Heart left ventricle (tissue), 16 donors: ENCODE measurements at regions not wholly inside any gene's neighbourhood (a gene's known extent, or its start where the extent isn't known, plus 50 kb on each side); places are given as distances from the start of the nearest gene placed in this dataset.
"Not testable (repeated sequence)": the region's sequence is repeated elsewhere in the genome, so short reads cannot be mapped to it uniquely, and the experiment has no call there.

ENCODE experiments used
- ATAC-seq, 4 donors: fragments of 200-7000 bp; cut with Tn5 transposase; one replicate each; pipeline ENCODE4 v1.9.1; 2020 to 2022; ENCODE audit warnings: moderate library complexity in 4 of 4, mild to moderate bottlenecking in 3 of 4, moderate number of reproducible peaks in 1 of 4
- DNase-seq, 5 donors: peaks; one replicate each; pipeline ENCODE4 v3.0.0-alpha.2; 2020
- H3K27ac ChIP-seq, 12 donors: fragments of 200-600 bp; sonication (generic) in 4 of 12; one replicate each; pipeline versions ENCODE4 v1.5.0 to v1.8.0; 2016 to 2022; ENCODE audit warnings: mild to moderate bottlenecking in 2 of 12
- H3K27me3 ChIP-seq, 9 donors: fragments of 200-600 bp; sonication (generic) in 2 of 9; one replicate each; pipeline versions ENCODE4 v1.5.1 to v1.8.0; 2016 to 2022; ENCODE audit warnings: mild to moderate bottlenecking in 3 of 9
- H3K36me3 ChIP-seq, 9 donors: fragments of 200-600 bp; sonication (generic) in 2 of 9; one replicate each; pipeline versions ENCODE4 v1.5.0 to v1.8.0; 2018 to 2022; ENCODE audit warnings: mild to moderate bottlenecking in 2 of 9
- H3K4me1 ChIP-seq, 12 donors: fragments of 200-600 bp; sonication (generic) in 4 of 12; one replicate each; pipeline versions ENCODE4 v1.5.0 to v1.8.0; 2016 to 2022; ENCODE audit warnings: mild to moderate bottlenecking in 3 of 12
- H3K4me3 ChIP-seq, 12 donors: fragments of 200-600 bp; sonication (generic) in 4 of 12; one replicate each; pipeline versions ENCODE4 v1.5.0 to v1.8.0; 2017 to 2022; ENCODE audit warnings: mild to moderate bottlenecking in 9 of 12, moderate library complexity in 4 of 12
- H3K9me3 ChIP-seq, 12 donors: fragments of 200-600 bp; sonication (generic) in 4 of 12; one replicate each; pipeline versions ENCODE4 v1.5.0 to v1.8.0; 2016 to 2022; ENCODE audit warnings: mild to moderate bottlenecking in 1 of 12
- POLR2A ChIP-seq, 2 donors: fragments of 450-650 bp; IDR thresholded peaks; one replicate each; pipeline ENCODE4 v1.6.1; 2017; ENCODE audit warnings: antibody characterized with exemption in 2 of 2, mild to moderate bottlenecking in 2 of 2, moderate library complexity in 2 of 2
- WGBS, 4 donors: extraction: QIAGEN DNeasy Blood & Tissue Kit in 2 of 4; methylation state at CpG; one replicate each; pipeline versions ENCODE4 v1.1.5 to v1.1.7; 2013 to 2018; 5-methylcytosine and 5-hydroxymethylcytosine counted together
- intact Hi-C, 10 donors: fragments of 100-400 bp; cut with DNase I; formaldehyde crosslinking; loops; one replicate each; pipeline versions ENCODE4 v1.11.1 to v1.14.2; 2022
- TF ChIP-seq, protein P1 (sequence below), 12 donors: fragments of 200-600 bp; sonication (generic) in 4 of 12; IDR thresholded peaks; one replicate each; pipeline versions ENCODE4 v1.5.0 to v1.8.0; 2018 to 2022; ENCODE audit warnings: antibody characterized with exemption in 12 of 12, mild to moderate bottlenecking in 5 of 12
- donor health status: ischemic (EF 13 %, LVEDD 7.1; RV severe dilation, severe dysfunction).
- donor health status: healthy with polysubstance abuse.
- donor health status: DM: no; HTN: yes; CAD: no.
- donor health status: DM: no; HTN: no; CAD: no.
- donor health status: ischemic (EF 25% LVEDD 6.9; RV normal size, moderate dysfunction).
- donor health status: ischemic (EF 25% LVEDD 5.7; RV mildly dilated, moderate dysfunction).
- donor health status: healthy.
- donor health status: DM: yes; HTN: yes; CAD: no.
- donor health status: ischemic (EF 35%, LVEDD 5.7; RV mildly dilated, moderate dysfunction).
- donor health status: nonischemic (EF 11% LVEDD 7.7; RV severe dilation, severe dysfunction).
- donor health status: DM: yes; HTN: yes; CAD: no.
- donor health status: PGD.
- donor health status: ischemic (EF 29% LVEDD 5.4; RV normal size, mild dysfunction).
- donor health status: nonischemic (EF 23%, LVEDD 6.1; RV moderate dilation, normal function).

DNA sequence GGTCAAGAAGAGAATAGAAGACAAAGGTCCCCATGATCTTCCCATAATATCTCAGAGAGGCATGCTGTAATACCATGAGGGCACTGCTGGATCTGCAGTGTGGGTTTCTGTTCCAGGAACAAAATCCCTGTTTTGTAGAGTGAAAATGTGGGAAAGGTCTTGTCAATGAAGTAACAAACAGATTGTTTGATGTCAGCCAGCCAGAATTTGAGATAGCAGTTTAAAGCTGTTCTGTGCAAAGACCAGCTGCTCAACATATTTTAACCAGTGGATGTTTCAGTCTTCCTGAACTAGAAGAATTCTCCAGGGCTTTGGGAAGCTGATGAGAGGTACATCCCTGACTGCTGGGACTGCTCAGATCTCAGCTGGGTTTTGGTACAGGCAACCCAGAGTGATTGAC, 1012.5 kb downstream of the DNAJB9 start:
- no peak overlapping the region for H3K4me3 ChIP-seq
- no peak for TF ChIP-seq POLR2A (IDR thresholded peaks at IDR 0.05)
- TF ChIP-seq, protein P1, sequence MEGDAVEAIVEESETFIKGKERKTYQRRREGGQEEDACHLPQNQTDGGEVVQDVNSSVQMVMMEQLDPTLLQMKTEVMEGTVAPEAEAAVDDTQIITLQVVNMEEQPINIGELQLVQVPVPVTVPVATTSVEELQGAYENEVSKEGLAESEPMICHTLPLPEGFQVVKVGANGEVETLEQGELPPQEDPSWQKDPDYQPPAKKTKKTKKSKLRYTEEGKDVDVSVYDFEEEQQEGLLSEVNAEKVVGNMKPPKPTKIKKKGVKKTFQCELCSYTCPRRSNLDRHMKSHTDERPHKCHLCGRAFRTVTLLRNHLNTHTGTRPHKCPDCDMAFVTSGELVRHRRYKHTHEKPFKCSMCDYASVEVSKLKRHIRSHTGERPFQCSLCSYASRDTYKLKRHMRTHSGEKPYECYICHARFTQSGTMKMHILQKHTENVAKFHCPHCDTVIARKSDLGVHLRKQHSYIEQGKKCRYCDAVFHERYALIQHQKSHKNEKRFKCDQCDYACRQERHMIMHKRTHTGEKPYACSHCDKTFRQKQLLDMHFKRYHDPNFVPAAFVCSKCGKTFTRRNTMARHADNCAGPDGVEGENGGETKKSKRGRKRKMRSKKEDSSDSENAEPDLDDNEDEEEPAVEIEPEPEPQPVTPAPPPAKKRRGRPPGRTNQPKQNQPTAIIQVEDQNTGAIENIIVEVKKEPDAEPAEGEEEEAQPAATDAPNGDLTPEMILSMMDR (IDR thresholded peaks at IDR 0.05): no peak
- intact Hi-C loops: no loop called here
- H3K4me1 ChIP-seq: no peaks in the 10 kb centered on the region
- no peaks in the 10 kb centered on the region for H3K36me3 ChIP-seq
- DNase-seq (no peak), ATAC-seq (no peak)
- no peaks in the 10 kb centered on the region for H3K27me3 ChIP-seq
- H3K27ac ChIP-seq: no peak overlapping the region
- H3K9me3 ChIP-seq: peaks cover 0 to 34% (median 7%) of the 10 kb centered on the region in 12 donors

DNA sequence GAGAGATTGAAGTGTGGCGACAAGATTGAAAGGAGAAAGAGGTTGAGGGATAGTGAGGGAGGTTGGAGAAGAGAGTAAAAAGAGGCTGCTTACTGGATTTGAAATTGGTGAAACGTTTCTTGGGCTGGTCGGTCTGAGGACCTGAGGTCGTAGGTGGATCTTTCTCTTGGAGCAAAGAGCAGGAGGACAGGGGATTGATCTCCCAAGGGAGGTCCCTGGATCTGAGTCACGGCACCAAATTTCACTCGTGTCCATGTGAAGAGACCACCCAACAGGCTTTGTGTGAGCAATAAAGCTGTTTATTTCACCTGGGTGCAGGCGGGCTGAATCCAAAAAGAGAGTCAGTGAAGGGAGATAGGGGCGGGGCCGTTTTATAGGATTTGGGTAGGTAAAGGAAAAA, 1027.3 kb downstream of the DNAJB9 start:
- ATAC-seq, H3K4me3 ChIP-seq, H3K36me3 ChIP-seq, DNase-seq, intact Hi-C loops, H3K27ac ChIP-seq, H3K27me3 ChIP-seq, H3K9me3 ChIP-seq, H3K4me1 ChIP-seq: not testable (repeated sequence)
- 73 to 79% (median 78%) methylated on average over 9 of the region's 9 CpGs for WGBS, 4 donors

DNA sequence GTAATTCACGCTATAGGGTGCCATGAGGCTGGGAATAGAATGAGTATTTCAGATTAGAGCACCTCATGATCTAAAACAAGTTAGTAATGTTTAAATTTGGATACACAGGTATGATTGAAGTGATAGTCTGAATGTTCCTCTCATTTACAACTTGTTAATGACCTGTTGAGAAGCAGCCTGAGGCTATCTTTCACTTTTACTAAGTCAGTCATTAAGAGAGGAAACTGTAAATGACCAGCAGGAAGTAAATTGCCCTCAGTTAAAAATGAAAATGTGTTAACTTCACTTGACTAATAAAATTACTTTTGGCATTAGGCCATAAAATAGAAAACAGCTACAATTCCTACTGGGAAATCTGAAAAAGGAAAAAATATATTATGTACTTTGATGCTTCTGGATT, 1042.0 kb downstream of the DNAJB9 start:
- H3K27me3 ChIP-seq: no peaks in the 10 kb centered on the region
- H3K9me3 ChIP-seq: peaks cover 0 to 8% (median 0%) of the 10 kb centered on the region in 12 donors
- TF ChIP-seq, protein P1 (IDR thresholded peaks at IDR 0.05): no peak
- TF ChIP-seq POLR2A (IDR thresholded peaks at IDR 0.05): no peak
- no peak overlapping the region for H3K4me3 ChIP-seq
- WGBS, 4 donors: 90 to 93% (median 92%) methylated on average over 1 of the region's 1 CpG
- DNase-seq (no peak), ATAC-seq (no peak)
- H3K4me1 ChIP-seq: no peaks in the 10 kb centered on the region
- H3K36me3 ChIP-seq: no peaks in the 10 kb centered on the region
- intact Hi-C loops: no loop called here
- no peak overlapping the region for H3K27ac ChIP-seq

DNA sequence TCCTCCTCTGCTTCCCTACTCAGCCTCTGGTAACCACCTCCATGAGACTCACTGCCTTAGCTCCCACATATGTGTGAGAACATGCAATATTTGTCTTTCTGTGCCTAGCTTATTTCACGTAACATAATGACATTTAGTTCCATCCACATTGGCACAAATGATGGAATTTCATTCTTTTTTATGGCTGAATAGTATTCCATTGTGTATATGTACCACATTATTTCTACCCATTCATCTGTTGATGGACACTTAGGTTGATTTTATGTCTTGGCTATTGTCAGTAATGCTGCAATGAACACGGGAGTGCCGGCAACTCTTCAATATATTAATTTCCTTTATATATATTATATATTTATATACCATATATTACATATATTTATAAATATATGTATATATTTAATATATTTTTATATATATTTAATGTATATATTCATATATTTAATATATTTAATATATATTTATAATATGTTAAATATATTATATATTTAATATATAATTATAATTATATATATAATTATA, 1046.9 kb downstream of the DNAJB9 start:
- no peak for DNase-seq
- WGBS, 4 donors: 94 to 97% (median 95%) methylated on average over 3 of the region's 3 CpGs
- Histone ChIP-seq H3K4me3 (no peak overlapping the region), H3K27ac (no peak overlapping the region), H3K36me3 (no peaks in the 10 kb centered on the region), H3K27me3 (no peaks in the 10 kb centered on the region), H3K9me3 (peaks cover 0 to 8% (median 0%) of the 10 kb centered on the region in 12 donors), H3K4me1 (no peaks in the 10 kb centered on the region)
- ATAC-seq: no peak
- TF ChIP-seq, protein P1 (IDR thresholded peaks at IDR 0.05): no peak
- no peak for TF ChIP-seq POLR2A (IDR thresholded peaks at IDR 0.05)
- intact Hi-C loops: no loop called here

DNA sequence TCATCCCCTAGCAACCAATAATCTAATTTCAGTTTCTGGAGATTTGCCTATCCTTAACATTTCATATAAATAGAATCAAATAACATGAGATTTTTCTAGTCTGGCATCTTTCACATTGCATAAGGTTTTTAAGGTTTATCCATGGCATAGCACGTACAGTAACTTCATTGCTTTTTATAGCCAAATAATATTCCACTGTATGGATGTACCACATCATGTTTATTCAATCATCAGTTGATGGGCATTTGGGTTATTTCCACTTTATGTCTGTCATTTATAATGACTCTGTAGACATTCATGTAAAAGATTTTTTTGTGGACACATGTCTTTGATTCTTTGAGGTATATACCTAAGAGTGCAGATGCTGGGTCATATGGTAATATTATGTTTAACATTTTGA, 1052.6 kb downstream of the DNAJB9 start:
- no peak overlapping the region for H3K27ac ChIP-seq
- no peaks in the 10 kb centered on the region for H3K4me1 ChIP-seq
- no peaks in the 10 kb centered on the region for H3K27me3 ChIP-seq
- H3K36me3 ChIP-seq: no peaks in the 10 kb centered on the region
- 83 to 96% (median 84%) methylated on average over 1 of the region's 1 CpG for WGBS, 4 donors
- peaks cover 0 to 18% (median 0%) of the 10 kb centered on the region in 12 donors for H3K9me3 ChIP-seq
- ATAC-seq (no peak), DNase-seq (no peak)
- no peak for TF ChIP-seq POLR2A (IDR thresholded peaks at IDR 0.05)
- no peak overlapping the region for H3K4me3 ChIP-seq
- intact Hi-C loops: no loop called here

DNA sequence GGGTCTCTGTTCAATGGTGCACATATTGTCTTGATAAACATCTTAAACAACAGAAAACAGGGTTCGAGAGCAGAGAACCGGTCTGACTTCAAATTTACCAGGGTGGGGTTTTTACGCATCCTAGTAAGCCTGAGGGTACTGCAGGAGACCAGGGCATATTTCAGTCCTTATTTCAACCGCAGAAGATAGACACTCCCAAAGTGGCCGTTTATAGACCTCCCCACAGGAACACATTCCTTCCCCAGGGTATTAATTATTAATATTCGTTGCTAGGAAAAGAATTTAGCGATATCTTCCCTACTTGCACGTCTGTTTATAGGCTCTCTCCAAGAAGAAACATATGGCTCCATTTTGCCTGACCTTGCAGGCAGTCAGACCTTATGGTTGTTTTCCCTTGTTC, 1063.2 kb downstream of the DNAJB9 start:
- intact Hi-C loops, H3K4me3 ChIP-seq, H3K4me1 ChIP-seq, H3K27ac ChIP-seq, H3K36me3 ChIP-seq, DNase-seq, ATAC-seq, H3K27me3 ChIP-seq: not testable (repeated sequence)
- peaks cover 0 to 17% (median 0%) of the 10 kb centered on the region in 12 donors for H3K9me3 ChIP-seq
- 72 to 81% (median 78%) methylated on average over 8 of the region's 8 CpGs for WGBS, 4 donors
